ENCODE measurements at regions not wholly inside any gene's neighbourhood (a gene's known extent, or its start where the extent isn't known, plus 50 kb on each side); places are given as distances from the start of the nearest gene placed in this dataset.

DNA sequence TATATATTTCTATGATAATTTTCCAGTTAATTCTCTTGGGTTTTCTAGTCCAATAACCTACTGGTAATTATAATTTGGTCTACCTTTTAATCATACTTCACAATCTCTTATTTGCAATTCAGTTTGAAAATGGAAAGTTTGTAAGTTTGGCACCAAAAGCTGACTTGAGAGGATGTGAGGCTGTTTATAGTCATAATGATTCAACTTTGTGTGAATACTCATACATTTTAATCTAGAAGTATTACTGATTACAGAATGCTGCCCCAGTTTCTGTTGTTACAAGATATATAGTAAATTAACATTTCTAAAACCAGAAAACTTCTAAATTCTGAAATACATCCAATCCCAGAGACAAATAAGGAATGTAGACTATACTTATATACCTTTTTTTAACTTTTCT lies 158.2 kb downstream of the SLC38A4 start:
- TF ChIP-seq, protein P1, sequence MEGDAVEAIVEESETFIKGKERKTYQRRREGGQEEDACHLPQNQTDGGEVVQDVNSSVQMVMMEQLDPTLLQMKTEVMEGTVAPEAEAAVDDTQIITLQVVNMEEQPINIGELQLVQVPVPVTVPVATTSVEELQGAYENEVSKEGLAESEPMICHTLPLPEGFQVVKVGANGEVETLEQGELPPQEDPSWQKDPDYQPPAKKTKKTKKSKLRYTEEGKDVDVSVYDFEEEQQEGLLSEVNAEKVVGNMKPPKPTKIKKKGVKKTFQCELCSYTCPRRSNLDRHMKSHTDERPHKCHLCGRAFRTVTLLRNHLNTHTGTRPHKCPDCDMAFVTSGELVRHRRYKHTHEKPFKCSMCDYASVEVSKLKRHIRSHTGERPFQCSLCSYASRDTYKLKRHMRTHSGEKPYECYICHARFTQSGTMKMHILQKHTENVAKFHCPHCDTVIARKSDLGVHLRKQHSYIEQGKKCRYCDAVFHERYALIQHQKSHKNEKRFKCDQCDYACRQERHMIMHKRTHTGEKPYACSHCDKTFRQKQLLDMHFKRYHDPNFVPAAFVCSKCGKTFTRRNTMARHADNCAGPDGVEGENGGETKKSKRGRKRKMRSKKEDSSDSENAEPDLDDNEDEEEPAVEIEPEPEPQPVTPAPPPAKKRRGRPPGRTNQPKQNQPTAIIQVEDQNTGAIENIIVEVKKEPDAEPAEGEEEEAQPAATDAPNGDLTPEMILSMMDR (conservative IDR thresholded peaks at IDR 0.05; ENCODE audit: low read depth, low read length): no peak
- TF ChIP-seq POLR2A (IDR thresholded peaks at IDR 0.05; ENCODE audit: low read depth, low read length) (no peak), RFX5 (IDR thresholded peaks at IDR 0.05; ENCODE audit: low read depth, low read length) (no peak)

All from IMR-90 (cell line).